Endodermal cell (in vitro differentiated cells): ENCODE measurements at regions not wholly inside any gene's neighbourhood (a gene's known extent, or its start where the extent isn't known, plus 50 kb on each side); places are given as distances from the start of the nearest gene placed in this dataset.
A peak's percentile ranks its signal among the peaks of the same experiment; 100 is the strongest.

ENCODE experiments used
- DNase-seq: peaks from one replicate; pipeline ENCODE4 v3.0.0-alpha.2; 2017
- H3K27ac ChIP-seq: 2 replicates; pipeline ENCODE4 v1.5.1; 2013; ENCODE audit warnings: mild to moderate bottlenecking, low read depth, low read length, moderate library complexity
- H3K27me3 ChIP-seq: 2 replicates; pipeline ENCODE4 v1.6.1; 2013; ENCODE audit warnings: mild to moderate bottlenecking, low read length, moderate library complexity; ENCODE audit not compliant: insufficient read depth, control insufficient read depth, poor library complexity, severe bottlenecking
- H3K36me3 ChIP-seq: 2 replicates; pipeline ENCODE4 v1.7.0; 2013; ENCODE audit warnings: mild to moderate bottlenecking, low read length, moderate library complexity; ENCODE audit not compliant: control insufficient read depth, insufficient read depth
- H3K4me1 ChIP-seq: one replicate; pipeline ENCODE4 v1.7.0; 2013; ENCODE audit warnings: low read length; ENCODE audit not compliant: control insufficient read depth, insufficient read depth
- H3K4me3 ChIP-seq: 2 replicates; pipeline ENCODE4 v1.5.1; 2013; ENCODE audit warnings: mild to moderate bottlenecking, low read length, moderate library complexity
- H3K9ac ChIP-seq: 2 replicates; pipeline ENCODE4 v1.6.1; 2013; ENCODE audit warnings: mild to moderate bottlenecking, low read length, moderate library complexity; ENCODE audit not compliant: poor library complexity, severe bottlenecking; ENCODE audit errors: extremely low read depth
- H3K9me3 ChIP-seq: 2 replicates; pipeline ENCODE4 v1.6.1; 2013; ENCODE audit warnings: mild to moderate bottlenecking, low read length, moderate library complexity; ENCODE audit not compliant: control insufficient read depth
- H3K27ac Mint-ChIP-seq: 2 replicates; pipeline ENCODE4 v1.8.0; 2020; ENCODE audit warnings: mixed read lengths
- H3K27me3 Mint-ChIP-seq: 2 replicates; pipeline ENCODE4 v1.8.0; 2021; ENCODE audit warnings: mild to moderate bottlenecking, mixed read lengths; ENCODE audit not compliant: insufficient read depth
- H3K36me3 Mint-ChIP-seq: 2 replicates; pipeline ENCODE4 v1.8.0; 2020; ENCODE audit warnings: low read depth, mixed read lengths
- H3K4me1 Mint-ChIP-seq: 2 replicates; pipeline ENCODE4 v1.8.0; 2020; ENCODE audit warnings: mixed read lengths
- H3K4me3 Mint-ChIP-seq: 2 replicates; pipeline ENCODE4 v1.8.0; 2020; ENCODE audit warnings: mild to moderate bottlenecking, moderate library complexity, mixed read lengths
- H3K9me3 Mint-ChIP-seq: 2 replicates; pipeline ENCODE4 v1.8.0; 2020; ENCODE audit warnings: mild to moderate bottlenecking, mixed read lengths
- CTCF ChIP-seq: fragments of 200-600 bp; sonication (generic); conservative IDR thresholded peaks from 2 replicates; pipeline ENCODE4 v1.5.0; 2021; ENCODE audit warnings: antibody characterized with exemption, mild to moderate bottlenecking
- WGBS, 2 experiments: methylation state at CpG; one replicate each; pipeline versions ENCODE4 v1.1.5 to v1.1.7; 2013; ENCODE audit warnings: missing lambda C conversion rate in 2 of 2, mixed read lengths in 1 of 2; ENCODE audit not compliant: insufficient coverage in 1 of 2, insufficient read length in 1 of 2; 5-methylcytosine and 5-hydroxymethylcytosine counted together

- no peaks in the 10 kb centered on the region for H3K27me3 Mint-ChIP-seq
- Histone ChIP-seq H3K27ac (peak overlapping the region; percentile 10), H3K9me3 (no peaks in the 10 kb centered on the region), H3K4me3 (no peak overlapping the region), H3K9ac (no peak overlapping the region), H3K4me1 (no peaks in the 10 kb centered on the region), H3K27me3 (no peaks in the 10 kb centered on the region), H3K36me3 (no peaks in the 10 kb centered on the region)
- H3K36me3 Mint-ChIP-seq: no peaks in the 10 kb centered on the region
- DNase-seq: no peak
- WGBS, 2 experiments: 96% methylated on average over 3 of the region's 3 CpGs; no CpG with 5 or more reads in 1 of the 2 experiments
- H3K4me3 Mint-ChIP-seq: no peak overlapping the region
- H3K4me1 Mint-ChIP-seq: no peaks in the 10 kb centered on the region
- H3K9me3 Mint-ChIP-seq: no peaks in the 10 kb centered on the region
- no peak for TF ChIP-seq CTCF
- H3K27ac Mint-ChIP-seq: no peak overlapping the region
Measured at GRCh38 chr2:181218401-181218821, 238.0 kb downstream of the UBE2E3 start.

GRCh38 chr2:181223234-181223633, 234.0 kb upstream of the ITGA4 start:
- H3K4me1 Mint-ChIP-seq: no peaks in the 10 kb centered on the region
- H3K4me3 ChIP-seq: no peak overlapping the region
- H3K27me3 Mint-ChIP-seq: no peaks in the 10 kb centered on the region
- no peak overlapping the region for H3K27ac ChIP-seq
- H3K36me3 ChIP-seq: no peaks in the 10 kb centered on the region
- H3K27me3 ChIP-seq: no peaks in the 10 kb centered on the region
- H3K27ac Mint-ChIP-seq: no peak overlapping the region
- no peak overlapping the region for H3K9ac ChIP-seq
- no peaks in the 10 kb centered on the region for H3K36me3 Mint-ChIP-seq
- H3K4me1 ChIP-seq: no peaks in the 10 kb centered on the region
- no peaks in the 10 kb centered on the region for H3K9me3 ChIP-seq
- TF ChIP-seq CTCF: no peak
- H3K4me3 Mint-ChIP-seq: no peak overlapping the region
- 91 to 92% methylated on average over 2 of the region's 2 CpGs for WGBS, 2 experiments
- H3K9me3 Mint-ChIP-seq: no peaks in the 10 kb centered on the region
- DNase-seq: no peak

- H3K4me3 ChIP-seq: no peak overlapping the region
- no peaks in the 10 kb centered on the region for H3K27me3 Mint-ChIP-seq
- no peak for TF ChIP-seq CTCF
- H3K4me3 Mint-ChIP-seq: no peak overlapping the region
- H3K4me1 ChIP-seq: no peaks in the 10 kb centered on the region
- H3K9ac ChIP-seq: no peak overlapping the region
- 94% methylated on average over 2 of the region's 3 CpGs; no CpG with 5 or more reads in 1 of the 2 experiments for WGBS, 2 experiments
- no peaks in the 10 kb centered on the region for H3K9me3 Mint-ChIP-seq
- no peak overlapping the region for H3K27ac Mint-ChIP-seq
- no peak for DNase-seq
- H3K36me3 Mint-ChIP-seq: no peaks in the 10 kb centered on the region
- no peaks in the 10 kb centered on the region for H3K4me1 Mint-ChIP-seq
- H3K9me3 ChIP-seq: no peaks in the 10 kb centered on the region
- H3K36me3 ChIP-seq: no peaks in the 10 kb centered on the region
- H3K27ac ChIP-seq: no peak overlapping the region
- H3K27me3 ChIP-seq: no peaks in the 10 kb centered on the region
Measured at GRCh38 chr2:181224866-181225265, 232.3 kb upstream of the ITGA4 start.
